Lower leg skin (tissue), 3 donors: ENCODE measurements at regions not wholly inside any gene's neighbourhood (a gene's known extent, or its start where the extent isn't known, plus 50 kb on each side); places are given as distances from the start of the nearest gene placed in this dataset.

Experiments used
- CTCF ChIP-seq, 3 donors: fragments of 450-650 bp; IDR thresholded peaks; one replicate each; pipeline ENCODE4 v1.5.1; 2016; ENCODE audit warnings: antibody characterized with exemption in 3 of 3, mild to moderate bottlenecking in 3 of 3, moderate library complexity in 2 of 3
- POLR2A ChIP-seq, 2 donors: fragments of 450-650 bp; IDR thresholded peaks; one replicate each; pipeline ENCODE4 v1.6.1; 2016 to 2017; ENCODE audit warnings: antibody characterized with exemption in 2 of 2, mild to moderate bottlenecking in 1 of 2, moderate library complexity in 1 of 2

DNA sequence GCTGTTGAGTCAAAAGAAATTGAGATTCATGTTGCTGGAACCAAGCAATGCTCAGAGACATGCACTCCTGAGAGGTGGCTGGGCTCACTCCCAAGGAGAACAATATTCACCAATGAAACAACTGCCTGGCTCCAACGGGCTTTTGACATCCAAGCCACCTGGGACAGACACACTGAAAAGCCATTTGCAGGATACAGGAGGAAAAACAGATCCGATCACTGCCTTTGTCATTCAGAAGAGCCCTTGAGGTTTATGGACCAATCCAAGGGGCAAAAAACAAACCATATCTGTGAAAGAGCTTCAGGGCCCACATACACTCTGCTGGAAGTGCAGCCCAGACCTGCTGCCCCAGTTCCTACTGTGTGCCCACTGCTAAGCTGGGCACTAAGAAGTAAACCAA, 277.5 kb downstream of the NUAK1 start:
- TF ChIP-seq POLR2A (IDR thresholded peaks at IDR 0.05), result no peak
- no peak for TF ChIP-seq CTCF (IDR thresholded peaks at IDR 0.05)
